22Rv1 (cell line): ENCODE measurements at regions not wholly inside any gene's neighbourhood (a gene's known extent, or its start where the extent isn't known, plus 50 kb on each side); places are given as distances from the start of the nearest gene placed in this dataset.

Experiments
- CTCF ChIP-seq: fragments of 450-650 bp; IDR thresholded peaks from 2 replicates; pipeline ENCODE4 v1.5.1; 2017; ENCODE audit warnings: mild to moderate bottlenecking
- ZFX ChIP-seq: fragments of 450-650 bp; IDR thresholded peaks from 2 replicates; pipeline ENCODE4 v1.6.1; 2017; ENCODE audit warnings: antibody characterized with exemption, borderline replicate concordance

GRCh38 chr5:10118150-10118549 is 131.5 kb downstream of the ATPSCKMT start:
- TF ChIP-seq CTCF (no peak), ZFX (no peak)
